ENCODE measurements at regions not wholly inside any gene's neighbourhood (a gene's known extent, or its start where the extent isn't known, plus 50 kb on each side); places are given as distances from the start of the nearest gene placed in this dataset.

DNA sequence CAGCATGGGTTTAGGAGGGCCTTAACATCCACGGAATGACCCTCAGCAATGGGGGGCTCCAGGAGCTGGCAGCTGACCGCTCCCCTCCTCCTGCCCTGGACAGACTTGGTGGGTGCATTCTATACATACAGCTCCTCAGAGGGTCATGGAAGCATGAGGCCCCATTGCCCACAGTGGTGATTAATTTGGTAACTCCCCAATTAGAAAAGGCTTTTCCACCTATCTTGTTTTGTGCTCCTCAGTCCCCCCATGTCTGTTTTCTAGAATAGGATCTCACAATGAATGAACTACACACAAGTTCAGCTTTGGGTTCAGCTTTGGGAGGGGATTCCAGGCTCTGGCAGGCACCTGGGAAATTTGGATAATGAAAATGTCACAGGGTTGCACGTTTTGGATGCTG, 707.8 kb downstream of the UQCRFS1 start:
- TF ChIP-seq TCF12 (IDR thresholded peaks at IDR 0.05; ENCODE audit: low read depth) (no peak), TAF1 (IDR thresholded peaks at IDR 0.05; ENCODE audit: low read depth) (no peak), EP300 (IDR thresholded peaks at IDR 0.05; ENCODE audit: borderline replicate concordance) (no peak), CREB1 (IDR thresholded peaks at IDR 0.05; ENCODE audit: low read depth) (no peak), FOXM1 (IDR thresholded peaks at IDR 0.05; ENCODE audit: borderline replicate concordance, low read depth) (no peak), YY1 (IDR thresholded peaks at IDR 0.05; ENCODE audit: low read depth) (no peak), CEBPB (IDR thresholded peaks at IDR 0.05) (no peak), TEAD4 (IDR thresholded peaks at IDR 0.05) (no peak), RAD21 (IDR thresholded peaks at IDR 0.05; ENCODE audit: low read depth) (no peak), MAX (IDR thresholded peaks at IDR 0.05) (no peak), ZBTB7A (IDR thresholded peaks at IDR 0.05; ENCODE audit: low read depth) (no peak)
- TF ChIP-seq, protein P1, sequence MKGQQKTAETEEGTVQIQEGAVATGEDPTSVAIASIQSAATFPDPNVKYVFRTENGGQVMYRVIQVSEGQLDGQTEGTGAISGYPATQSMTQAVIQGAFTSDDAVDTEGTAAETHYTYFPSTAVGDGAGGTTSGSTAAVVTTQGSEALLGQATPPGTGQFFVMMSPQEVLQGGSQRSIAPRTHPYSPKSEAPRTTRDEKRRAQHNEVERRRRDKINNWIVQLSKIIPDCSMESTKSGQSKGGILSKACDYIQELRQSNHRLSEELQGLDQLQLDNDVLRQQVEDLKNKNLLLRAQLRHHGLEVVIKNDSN (IDR thresholded peaks at IDR 0.05): no peak
- TF ChIP-seq, protein P2, sequence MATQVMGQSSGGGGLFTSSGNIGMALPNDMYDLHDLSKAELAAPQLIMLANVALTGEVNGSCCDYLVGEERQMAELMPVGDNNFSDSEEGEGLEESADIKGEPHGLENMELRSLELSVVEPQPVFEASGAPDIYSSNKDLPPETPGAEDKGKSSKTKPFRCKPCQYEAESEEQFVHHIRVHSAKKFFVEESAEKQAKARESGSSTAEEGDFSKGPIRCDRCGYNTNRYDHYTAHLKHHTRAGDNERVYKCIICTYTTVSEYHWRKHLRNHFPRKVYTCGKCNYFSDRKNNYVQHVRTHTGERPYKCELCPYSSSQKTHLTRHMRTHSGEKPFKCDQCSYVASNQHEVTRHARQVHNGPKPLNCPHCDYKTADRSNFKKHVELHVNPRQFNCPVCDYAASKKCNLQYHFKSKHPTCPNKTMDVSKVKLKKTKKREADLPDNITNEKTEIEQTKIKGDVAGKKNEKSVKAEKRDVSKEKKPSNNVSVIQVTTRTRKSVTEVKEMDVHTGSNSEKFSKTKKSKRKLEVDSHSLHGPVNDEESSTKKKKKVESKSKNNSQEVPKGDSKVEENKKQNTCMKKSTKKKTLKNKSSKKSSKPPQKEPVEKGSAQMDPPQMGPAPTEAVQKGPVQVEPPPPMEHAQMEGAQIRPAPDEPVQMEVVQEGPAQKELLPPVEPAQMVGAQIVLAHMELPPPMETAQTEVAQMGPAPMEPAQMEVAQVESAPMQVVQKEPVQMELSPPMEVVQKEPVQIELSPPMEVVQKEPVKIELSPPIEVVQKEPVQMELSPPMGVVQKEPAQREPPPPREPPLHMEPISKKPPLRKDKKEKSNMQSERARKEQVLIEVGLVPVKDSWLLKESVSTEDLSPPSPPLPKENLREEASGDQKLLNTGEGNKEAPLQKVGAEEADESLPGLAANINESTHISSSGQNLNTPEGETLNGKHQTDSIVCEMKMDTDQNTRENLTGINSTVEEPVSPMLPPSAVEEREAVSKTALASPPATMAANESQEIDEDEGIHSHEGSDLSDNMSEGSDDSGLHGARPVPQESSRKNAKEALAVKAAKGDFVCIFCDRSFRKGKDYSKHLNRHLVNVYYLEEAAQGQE (IDR thresholded peaks at IDR 0.05; ENCODE audit: low read depth): no peak

All from Ishikawa (cell line).